CD4-positive, alpha-beta T cell treated with Interleukin-21 for 1 hour (primary cell): ENCODE measurements at regions not wholly inside any gene's neighbourhood (a gene's known extent, or its start where the extent isn't known, plus 50 kb on each side); places are given as distances from the start of the nearest gene placed in this dataset.

Experiments
- DNase-seq: peaks from one replicate; pipeline ENCODE4 v3.0.0-alpha.2; 2020

DNA sequence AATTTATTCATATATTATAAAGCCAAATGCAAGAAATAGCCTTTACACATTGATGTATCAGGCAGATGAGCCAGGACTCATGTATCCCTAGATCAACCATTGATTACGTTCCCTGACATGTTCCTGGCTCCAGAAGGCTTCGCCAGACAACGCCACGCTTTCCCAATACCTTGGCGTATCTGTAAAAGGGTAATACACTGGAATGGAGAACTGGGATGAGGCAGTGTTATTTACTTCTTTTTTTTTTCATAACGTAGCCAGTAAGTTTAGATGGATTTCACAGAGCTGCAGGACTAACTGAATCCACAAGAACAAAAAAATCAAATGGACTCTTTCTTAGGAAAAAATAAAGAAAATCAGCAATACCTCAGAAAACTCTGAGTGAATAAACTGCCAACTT, 588.1 kb upstream of the SEMA3D start:
- no peak for DNase-seq

DNA sequence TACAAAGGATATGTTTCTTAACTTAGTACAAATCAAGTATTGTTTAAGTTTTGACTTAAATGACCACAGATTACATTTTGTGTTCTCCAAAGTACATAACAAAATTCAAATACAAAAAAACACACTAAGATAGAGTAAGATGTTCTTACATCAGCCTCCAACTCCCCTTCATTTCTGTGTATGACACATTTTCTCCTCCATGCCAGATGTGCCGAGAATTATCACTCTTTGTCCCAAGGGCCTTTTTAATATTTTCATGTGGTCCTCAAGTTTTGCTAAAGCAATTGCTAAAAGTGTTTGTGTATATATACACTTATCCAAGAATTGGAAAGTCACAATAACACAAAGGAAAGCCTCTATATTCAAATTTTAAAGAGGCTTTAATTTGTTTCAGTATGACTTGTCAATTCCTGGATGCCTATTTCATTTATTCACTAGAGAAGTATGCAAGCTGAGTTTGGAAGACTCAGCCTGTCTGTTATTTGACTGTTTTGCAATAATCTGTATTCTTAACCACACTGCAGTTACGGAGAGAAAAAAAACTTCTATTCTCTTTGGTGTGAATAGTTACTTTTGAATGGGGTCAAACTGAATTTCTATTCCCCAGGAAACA, 586.4 kb upstream of the SEMA3D start:
- DNase-seq = no peak

DNA sequence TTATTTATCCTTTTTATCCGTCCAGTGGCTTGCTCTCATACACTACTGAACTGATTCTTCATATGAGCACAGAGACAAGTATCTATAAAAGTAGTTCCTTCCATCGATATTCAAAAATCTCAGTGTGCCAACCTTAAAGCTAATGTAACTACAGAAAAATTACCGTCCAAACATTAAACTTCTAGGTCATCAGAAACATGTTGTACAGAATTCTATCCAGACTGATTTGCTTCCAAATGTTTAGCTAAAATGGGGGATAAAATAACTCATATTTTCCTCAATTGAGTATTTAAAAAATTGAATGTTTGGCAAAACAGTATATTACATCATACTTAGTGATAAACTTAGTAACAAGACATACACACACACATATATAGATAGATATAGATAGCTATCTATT, 584.7 kb upstream of the SEMA3D start:
- no peak for DNase-seq

DNA sequence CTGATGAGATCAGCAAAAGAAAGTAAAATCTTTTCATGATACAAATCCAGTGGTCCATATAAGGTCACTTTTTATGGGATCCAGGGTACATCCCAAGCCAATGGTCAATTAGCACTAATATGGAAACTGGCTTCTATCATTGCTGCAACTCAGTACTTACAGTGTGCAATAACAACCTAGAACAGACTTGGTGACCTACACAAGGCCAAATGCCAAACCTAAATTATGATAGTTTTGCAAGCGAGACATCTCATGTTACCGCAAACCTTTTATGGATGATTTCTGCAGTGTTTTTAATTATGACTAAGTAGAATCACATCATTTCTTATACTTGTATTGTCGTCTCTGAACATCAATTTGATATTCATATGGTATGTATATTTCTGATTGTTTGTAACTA, 583.5 kb upstream of the SEMA3D start:
- DNase-seq = no peak

DNA sequence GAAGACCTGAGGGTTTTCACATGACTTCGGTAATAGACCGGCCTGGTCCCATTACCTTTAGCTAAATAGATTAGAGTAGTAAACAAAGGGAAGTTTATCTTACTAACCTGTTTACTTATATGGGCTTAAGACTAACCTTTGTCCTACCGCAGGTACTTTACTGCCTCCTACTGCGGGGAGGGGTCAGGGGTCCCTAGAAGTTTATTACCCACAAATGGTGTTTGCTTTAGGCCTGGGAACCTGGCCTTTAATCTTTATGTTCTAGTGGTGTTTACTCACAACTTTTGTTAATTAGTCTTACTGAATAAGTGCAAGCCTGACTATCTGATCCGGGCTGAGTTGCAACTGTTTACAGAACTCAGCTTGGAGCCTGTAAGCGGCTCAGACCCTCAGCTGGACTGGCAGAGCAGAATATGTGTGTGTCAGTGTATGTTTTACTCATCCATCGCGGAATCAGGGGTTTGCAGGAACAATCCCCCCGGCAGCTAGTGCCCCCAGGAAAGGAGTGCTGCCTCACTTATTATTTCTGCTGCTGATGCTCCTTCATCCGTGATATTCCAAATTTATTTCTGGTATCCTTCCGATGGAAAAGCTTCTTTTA, 578.9 kb upstream of the SEMA3D start:
- no peak for DNase-seq

DNA sequence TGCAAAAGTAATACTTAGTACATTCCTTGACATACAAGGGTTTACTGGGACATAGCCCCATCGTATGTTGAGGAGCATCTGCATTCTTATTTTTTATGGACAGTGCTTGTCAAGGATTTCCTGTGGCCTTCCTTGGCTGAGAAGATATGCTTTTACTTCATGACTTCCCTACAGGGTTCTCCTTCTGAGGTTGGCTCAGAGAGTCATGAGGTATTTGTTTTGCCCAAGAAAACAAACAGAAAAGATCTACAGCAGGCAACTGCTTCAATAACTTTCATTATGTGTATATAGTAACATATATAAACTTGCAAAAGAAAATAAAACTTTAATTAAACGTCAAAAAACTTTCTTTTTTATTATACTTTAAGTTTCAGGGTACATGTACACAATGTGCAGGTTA, 577.2 kb upstream of the SEMA3D start:
- no peak for DNase-seq

DNA sequence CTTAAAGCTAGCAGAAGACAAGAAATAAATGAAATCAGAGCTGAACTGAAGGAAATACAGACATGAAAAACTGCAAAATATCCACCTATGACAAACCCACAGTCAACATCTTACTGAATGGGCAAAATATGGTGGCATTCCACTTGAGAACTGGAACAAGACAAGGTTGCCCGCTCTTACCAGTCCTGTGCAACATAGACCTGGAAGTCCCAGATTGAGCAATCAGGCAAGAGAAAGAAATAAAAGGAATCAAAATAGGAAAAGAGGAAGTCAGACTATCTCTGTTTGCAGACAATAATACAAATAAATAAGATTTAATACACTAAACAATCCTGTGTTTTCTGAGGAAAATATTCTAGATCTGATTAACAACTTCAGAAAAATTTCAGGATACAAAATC, 570.5 kb upstream of the SEMA3D start:
- no peak for DNase-seq

DNA sequence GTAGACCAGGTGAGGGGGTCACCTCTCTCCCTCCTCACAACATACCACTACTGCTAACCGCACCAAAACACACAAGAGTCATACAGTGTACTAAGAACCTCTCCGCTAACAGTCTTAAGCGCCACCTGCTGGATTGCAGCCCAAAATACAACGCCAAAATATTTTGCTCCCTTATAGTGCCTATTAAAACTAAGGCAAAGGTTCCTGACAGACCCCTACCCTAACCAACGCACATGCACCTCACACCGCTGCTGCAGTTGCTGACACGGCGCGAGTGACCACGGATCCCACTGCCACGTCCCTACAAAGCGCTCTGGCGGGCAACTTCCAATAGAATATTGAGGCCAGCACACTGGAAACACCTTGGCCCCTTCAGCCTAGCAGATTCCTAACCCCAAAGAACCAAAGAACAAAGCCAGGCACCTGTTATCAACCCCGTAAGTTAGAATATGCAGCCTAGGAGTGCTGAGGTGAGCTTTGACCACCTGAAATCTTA, 563.6 kb upstream of the SEMA3D start:
- no peak for DNase-seq

DNA sequence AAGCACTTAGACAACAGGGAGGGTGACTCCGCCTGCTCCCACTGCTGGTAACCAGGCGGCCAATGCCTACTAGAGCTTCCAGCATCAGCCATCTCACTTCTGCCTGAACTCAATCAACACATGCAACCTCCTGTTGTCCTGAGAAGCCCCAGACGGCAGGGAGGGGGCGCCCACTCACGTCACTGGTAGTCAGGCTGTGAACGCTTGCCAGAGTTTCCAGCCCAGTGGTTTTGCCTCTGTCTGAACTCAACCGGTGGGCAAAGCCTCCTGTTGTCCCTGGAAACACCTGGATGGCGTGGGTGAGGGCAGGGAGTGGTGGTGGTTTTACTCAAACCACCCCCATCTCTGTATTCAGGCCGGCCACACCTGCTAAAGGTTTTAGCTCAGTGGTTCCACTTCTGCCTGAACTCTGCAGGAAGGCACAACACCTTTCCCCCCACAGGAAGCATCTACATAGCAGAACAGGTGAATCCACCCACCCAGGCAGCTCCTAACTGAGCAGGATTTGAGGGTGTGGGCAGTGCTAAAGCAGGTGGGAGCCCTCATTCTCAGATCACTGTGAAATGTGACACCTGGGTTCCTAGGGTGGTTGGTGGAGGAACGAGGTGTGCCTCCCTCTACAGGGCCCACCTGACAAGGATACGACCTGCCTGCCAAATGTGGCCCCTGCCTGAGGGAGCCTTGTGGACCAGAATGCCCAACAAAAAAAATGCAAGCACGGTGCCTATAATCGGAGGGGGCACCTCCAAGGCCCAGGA, 563.0 kb upstream of the SEMA3D start:
- no peak for DNase-seq

DNA sequence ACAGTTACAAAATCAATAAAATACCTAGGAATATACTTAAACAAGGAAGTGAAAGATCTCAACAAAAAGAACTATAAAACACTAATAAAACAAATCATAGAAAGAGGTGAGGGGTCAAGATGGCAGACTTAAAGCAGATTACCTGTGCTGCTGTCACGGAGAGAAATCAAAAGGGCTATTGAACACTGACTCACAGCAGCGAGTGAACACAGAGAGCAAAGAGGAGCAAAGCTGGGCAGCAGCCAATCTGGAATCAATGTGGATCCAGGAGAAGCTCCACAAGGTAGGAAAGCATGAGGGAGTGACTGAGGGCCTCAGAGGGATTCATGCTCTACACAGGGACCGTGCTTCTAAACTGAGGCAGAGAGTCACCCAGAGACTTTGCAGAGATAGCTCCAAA, 562.0 kb upstream of the SEMA3D start:
- DNase-seq = no peak

DNA sequence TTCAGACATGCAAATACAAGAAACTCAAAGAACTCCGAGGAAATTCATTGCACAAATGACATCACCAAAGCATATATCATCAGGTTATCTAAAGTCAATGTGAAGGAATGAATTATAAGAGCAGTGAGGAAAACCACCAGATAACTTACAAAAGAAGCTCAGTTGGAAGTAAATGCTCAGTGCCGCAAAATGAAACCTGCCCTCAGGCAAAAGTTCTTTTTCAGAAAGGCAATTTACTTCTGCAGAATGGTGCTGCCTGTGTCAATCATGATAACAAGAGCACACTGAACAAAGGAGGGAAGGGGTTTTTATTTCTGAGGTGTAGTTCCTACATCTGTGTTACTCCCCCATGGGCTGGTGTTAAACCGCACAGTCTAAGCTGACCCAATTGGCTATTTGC, 550.6 kb upstream of the SEMA3D start:
- no peak for DNase-seq

DNA sequence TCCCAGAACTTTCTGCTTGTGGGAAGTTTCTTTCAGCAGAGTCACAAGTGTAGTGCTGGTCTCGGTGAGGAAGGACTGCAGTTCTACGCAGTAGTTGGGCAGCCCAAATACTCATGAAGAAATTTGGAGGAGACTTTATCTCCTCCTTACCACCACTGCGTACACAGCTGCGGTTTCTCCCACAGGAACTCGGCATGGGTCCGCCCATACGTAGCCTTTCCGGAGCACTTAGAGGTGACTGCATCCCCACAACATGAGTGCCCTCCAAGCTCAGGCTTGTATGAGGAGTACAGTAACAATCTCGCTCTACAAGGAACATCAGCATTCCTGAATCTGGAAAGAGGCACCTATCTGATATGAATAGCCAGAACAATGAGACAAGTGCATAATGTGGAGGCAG, 549.2 kb upstream of the SEMA3D start:
- DNase-seq = no peak

DNA sequence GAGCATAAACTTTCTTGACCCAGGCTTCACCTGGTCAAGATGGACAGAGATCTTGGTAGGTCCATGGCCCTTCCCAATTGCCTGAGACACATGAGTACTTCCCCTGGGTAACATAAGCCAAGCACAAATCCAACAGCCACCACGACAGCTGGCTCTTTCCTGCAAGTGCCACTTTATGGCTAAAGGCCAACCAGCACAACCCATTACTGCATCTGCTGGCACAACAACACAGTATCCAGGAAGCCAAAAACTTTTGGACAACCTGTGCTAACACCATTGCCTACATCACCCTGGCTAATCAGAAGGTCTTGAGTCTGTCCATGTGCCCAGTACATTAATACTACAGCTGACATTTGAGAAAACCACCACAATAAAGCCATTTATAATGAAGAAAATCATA, 548.0 kb upstream of the SEMA3D start:
- DNase-seq = no peak

DNA sequence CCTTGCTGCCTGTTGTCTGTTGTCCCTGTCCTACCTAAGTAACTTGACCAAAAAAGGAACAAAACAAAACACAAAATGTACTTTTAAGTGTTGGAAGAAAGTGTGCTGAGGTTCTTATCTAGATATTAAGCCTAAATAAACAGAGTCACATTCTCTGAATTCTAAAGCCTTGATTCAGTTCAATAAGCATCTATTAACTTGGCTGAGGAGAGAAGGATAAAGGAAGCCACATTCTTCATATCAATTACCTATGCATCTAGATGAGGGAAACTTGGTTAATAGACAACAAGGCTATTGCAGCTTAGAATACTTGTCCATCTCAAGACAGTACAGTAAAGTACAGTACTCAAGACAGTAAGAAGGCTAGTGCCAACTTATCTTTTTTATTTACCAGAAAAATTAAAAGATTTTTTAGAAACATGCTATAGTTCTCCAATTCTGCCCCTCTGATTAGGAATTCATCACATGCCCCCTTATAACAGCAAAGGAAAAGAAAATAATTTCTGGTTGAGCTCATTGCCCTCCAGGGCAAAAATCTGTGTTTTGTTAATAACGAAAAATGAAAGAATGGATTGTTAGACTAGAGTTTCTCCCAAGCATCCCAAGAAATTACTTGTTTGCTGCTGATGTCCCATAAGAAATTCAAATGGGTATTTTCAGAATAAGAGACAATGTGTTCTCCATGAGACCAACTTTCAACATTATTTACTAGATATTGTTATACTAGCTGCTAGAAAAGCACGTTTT, 546.5 kb upstream of the SEMA3D start:
- DNase-seq = no peak

DNA sequence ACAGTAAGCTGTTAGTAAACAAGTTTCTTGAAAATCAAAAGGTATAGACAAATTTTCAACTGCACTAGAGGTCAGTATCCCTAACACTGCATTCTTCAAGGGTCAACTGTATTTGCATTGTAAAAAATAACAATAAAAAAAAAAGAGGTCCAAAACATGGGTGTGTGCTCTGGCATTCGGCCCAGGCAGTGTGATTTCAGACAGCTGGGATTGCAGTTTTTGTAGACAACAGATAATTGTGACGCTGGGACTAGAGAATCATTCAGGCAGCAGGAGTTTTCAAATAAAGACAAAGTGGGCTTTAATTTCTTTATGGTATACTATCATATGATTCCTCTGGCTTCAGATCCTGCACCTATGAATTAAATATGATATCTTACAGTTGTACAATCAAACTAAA, 543.2 kb upstream of the SEMA3D start:
- DNase-seq = no peak

DNA sequence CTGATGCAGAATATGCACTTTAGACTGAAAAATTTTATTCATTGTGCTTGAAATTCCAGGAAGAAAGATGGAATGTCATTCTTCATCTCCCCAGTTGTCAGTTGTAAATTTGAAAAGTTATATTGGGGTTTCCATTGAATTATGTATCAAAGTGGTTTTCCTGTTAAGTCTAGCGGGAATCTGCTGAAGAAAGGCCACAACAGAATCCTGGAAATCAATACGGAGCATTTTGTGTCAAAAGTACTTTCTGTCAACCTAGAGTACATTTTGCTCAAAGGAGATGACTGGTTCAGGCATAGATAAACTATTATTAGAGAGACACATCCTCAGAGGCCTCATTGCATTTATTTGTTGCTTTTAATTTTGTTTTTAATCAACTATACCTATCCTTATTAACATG, 538.2 kb upstream of the SEMA3D start:
- no peak for DNase-seq

DNA sequence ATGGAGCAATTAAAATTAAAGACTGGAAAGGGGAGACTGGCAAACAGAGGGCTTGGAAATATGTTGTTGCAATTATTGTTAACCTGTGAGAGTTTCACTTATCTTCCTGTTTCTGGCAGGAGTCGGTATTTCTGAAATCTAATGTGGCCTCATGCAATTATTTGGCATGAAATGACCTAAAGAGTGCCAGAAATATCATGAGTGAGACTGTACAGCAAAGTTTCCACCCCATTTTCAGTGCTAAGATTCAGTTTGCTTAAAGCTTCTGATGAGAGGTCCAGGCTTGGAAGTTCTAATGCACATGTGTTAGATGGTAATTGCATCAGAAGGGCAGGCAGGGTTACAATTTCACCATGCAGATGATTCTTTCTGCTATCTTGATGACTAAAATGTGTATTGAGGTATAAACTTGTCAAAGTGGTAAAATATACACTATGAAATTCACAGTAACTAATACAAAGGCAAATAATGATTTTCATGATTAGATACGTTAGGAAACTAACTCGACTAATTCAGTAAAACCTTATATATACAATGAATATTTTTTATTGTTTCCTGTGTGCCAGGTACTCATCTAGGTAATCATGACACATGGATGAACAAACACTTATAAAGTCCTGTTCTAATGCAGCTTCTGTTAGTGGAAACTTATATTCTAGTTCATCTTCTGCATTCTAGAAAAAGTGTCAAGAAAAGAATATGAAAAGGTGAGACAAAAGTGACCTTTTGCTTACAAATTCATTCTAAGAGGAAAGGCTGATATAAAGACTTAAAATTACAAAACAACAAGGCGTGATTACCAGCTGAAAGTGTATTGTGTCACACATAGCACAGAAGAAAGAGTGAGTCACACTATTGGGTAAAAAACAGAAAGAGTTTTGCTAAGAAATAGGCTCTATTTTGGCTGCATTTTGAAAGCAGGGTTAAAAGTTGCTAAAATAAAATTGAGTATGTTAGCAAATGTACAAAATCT, 533.4 kb upstream of the SEMA3D start:
- no peak for DNase-seq

DNA sequence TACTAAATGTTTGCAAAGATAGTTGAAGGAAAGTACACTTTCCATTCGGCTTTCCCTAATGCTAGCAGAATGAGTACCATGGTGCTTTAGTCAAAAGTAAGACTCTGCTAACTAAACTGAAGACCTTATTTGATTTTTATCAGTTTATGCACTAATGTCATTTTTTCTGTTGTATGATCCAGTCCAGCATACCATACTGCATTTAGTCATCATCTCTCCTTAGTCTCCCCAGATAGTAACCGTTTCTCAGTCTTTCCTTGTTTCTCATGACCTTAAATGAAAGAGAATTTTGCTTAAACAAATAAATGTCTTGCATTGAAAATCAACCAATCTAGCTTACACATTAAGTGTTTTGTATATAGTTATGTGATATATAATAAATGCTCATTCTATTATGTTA, 529.5 kb upstream of the SEMA3D start:
- DNase-seq = no peak

DNA sequence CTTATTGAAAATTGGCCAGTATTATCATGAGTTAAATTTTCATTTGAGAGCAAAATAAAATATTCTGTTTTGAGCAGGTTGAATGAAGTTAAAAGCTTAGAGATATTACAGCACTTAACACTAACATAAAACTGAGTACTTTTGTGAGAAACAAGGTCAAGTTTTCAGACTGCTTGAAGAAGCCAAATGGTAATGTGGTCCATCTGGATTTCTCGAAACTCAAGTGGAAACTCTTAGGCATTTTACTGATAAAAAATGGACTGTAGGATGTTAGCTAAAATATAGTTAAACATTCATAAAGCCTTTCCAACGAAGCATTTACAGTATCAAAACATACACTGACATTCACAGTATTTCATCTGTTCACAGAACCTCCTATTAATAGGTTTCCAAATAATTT, 528.1 kb upstream of the SEMA3D start:
- no peak for DNase-seq

DNA sequence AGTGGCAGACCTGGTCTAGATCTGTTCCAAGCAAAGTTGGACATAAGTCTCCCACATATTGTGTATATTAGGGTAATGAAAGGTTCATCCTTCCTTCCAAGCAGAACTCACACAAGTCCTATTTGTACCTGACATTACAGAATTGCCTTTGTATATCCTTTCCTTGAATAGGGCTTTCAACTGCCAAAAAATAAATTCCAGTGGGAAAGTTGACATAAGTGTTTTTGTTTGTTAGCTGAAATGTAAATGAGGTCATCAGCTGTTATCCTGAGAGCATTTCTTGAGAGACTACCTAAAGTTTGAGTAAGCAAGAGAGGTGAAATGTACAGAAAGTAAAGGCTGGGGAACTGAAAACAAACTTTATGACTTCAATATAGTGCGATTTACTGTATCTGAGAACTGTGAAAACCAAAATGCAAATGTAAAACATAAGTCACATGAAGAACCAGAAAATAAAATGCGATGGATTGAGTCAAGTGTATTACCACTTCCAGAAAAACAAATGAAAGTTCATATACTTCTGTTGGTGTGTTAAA, 527.3 kb upstream of the SEMA3D start:
- no peak for DNase-seq

DNA sequence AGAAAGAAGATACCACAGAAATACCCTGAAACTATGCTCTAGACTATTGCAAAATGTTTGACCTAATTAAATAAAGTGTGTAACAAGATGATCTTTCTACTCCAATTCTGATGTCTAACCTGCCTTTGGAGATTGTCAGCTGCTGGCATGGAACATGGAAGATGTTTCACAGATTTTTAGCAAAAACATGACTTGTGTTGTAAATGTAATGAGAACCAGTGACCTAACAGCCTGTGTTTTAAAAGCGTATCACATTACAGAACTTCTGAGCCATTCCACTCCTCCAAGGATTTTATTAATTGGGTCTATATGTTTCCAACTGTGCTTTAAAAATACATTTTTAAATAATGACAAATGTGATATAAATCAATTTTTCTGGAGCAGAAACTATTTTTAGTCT, 526.3 kb upstream of the SEMA3D start:
- DNase-seq = no peak

DNA sequence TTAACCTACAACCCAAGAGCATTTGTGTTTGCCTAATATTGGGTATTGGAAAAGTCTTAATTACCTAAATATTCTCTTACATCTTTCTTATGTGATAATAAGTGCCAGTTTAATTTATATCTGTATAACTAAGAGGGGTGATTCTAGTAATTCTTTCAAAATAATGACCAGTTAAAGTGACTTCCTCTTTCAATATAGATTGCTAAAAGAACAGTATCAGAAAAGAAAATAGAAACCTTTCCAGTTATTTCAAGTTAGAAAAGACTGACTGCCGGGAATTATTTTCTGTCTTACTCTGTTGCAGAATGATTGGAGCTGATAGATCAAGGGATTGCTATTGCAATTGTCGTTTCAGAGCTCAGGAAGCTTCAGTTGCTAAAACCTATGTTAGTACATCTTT, 525.0 kb upstream of the SEMA3D start:
- no peak for DNase-seq
